Hepatocyte (in vitro differentiated cells): ENCODE measurements at regions not wholly inside any gene's neighbourhood (a gene's known extent, or its start where the extent isn't known, plus 50 kb on each side); places are given as distances from the start of the nearest gene placed in this dataset.

Experiments
- DNase-seq: peaks from one replicate; pipeline ENCODE4 v3.0.0-alpha.2; 2016; ENCODE audit warnings: low spot score
- H2AFZ ChIP-seq: fragments of 200-600 bp; sonication (generic); 2 replicates; pipeline ENCODE4 v1.6.0; 2016; ENCODE audit warnings: antibody characterized with exemption, mild to moderate bottlenecking
- H3K27ac ChIP-seq: fragments of 200-600 bp; sonication (generic); 2 replicates; pipeline ENCODE4 v1.5.1; 2016; ENCODE audit warnings: mild to moderate bottlenecking
- H3K27me3 ChIP-seq: fragments of 200-600 bp; sonication (generic); 2 replicates; pipeline ENCODE4 v1.6.1; 2016
- H3K36me3 ChIP-seq: fragments of 200-600 bp; sonication (generic); replicated peaks from 2 replicates; pipeline ENCODE4 v1.5.1; 2016; ENCODE audit warnings: low read depth; ENCODE audit not compliant: insufficient read depth
- H3K4me1 ChIP-seq: fragments of 200-600 bp; sonication (generic); 2 replicates; pipeline ENCODE4 v1.5.1; 2016; ENCODE audit warnings: mild to moderate bottlenecking, moderate library complexity; ENCODE audit not compliant: insufficient read depth
- H3K4me2 ChIP-seq: fragments of 200-600 bp; sonication (generic); 2 replicates; pipeline ENCODE4 v1.6.0; 2016
- H3K4me3 ChIP-seq: fragments of 200-600 bp; sonication (generic); 2 replicates; pipeline ENCODE4 v1.5.1; 2016; ENCODE audit warnings: mild to moderate bottlenecking
- H3K79me2 ChIP-seq: fragments of 200-600 bp; sonication (generic); 2 replicates; pipeline ENCODE4 v1.6.0; 2017; ENCODE audit warnings: mild to moderate bottlenecking
- H3K9me2 ChIP-seq: fragments of 200-600 bp; sonication (generic); replicated peaks from 2 replicates; pipeline ENCODE4 v1.6.0; 2017; ENCODE audit warnings: mild to moderate bottlenecking; ENCODE audit not compliant: insufficient read depth
- H3K9me3 ChIP-seq: fragments of 200-600 bp; sonication (generic); 2 replicates; pipeline ENCODE4 v1.5.1; 2016; ENCODE audit warnings: low read depth, mild to moderate bottlenecking
- H4K20me1 ChIP-seq: fragments of 200-600 bp; sonication (generic); 2 replicates; pipeline ENCODE4 v1.6.0; 2016; ENCODE audit warnings: mild to moderate bottlenecking; ENCODE audit not compliant: insufficient read depth, poor library complexity, severe bottlenecking
- CTCF ChIP-seq: fragments of 200-600 bp; sonication (generic); IDR thresholded peaks from 2 replicates; pipeline ENCODE4 v1.5.1; 2016; ENCODE audit warnings: antibody characterized with exemption, mild to moderate bottlenecking; ENCODE audit not compliant: poor library complexity
- EZH2 ChIP-seq: fragments of 200-600 bp; sonication (generic); IDR thresholded peaks from 2 replicates; pipeline ENCODE4 v1.6.1; 2016; ENCODE audit warnings: antibody characterized with exemption, mild to moderate bottlenecking, borderline replicate concordance
- EZH2phosphoT487 ChIP-seq: fragments of 200-600 bp; sonication (generic); IDR thresholded peaks from one replicate; pipeline ENCODE4 v1.6.1; 2018; ENCODE audit warnings: antibody characterized with exemption, mild to moderate bottlenecking, low read depth, moderate library complexity; ENCODE audit not compliant: unreplicated experiment, severe bottlenecking
- WGBS: methylation state at CpG from one replicate; pipeline ENCODE4 v1.1.6; 2016; ENCODE audit warnings: low lambda C conversion rate; ENCODE audit errors: missing lambda C conversion rate; 5-methylcytosine and 5-hydroxymethylcytosine counted together

- H4K20me1 ChIP-seq = no peaks in the 10 kb centered on the region
- no peak overlapping the region for H3K27ac ChIP-seq
- H3K79me2 ChIP-seq = no peaks in the 10 kb centered on the region
- H3K4me3 ChIP-seq = no peak overlapping the region
- no peak overlapping the region for H3K4me2 ChIP-seq
- no peak for TF ChIP-seq EZH2
- no peak for TF ChIP-seq EZH2phosphoT487
- no peak for TF ChIP-seq CTCF
- H3K9me3 ChIP-seq = no peaks in the 10 kb centered on the region
- 53% methylated on average over 2 of the region's 2 CpGs for WGBS
- no peaks in the 10 kb centered on the region for H3K36me3 ChIP-seq
- no peaks in the 10 kb centered on the region for H3K4me1 ChIP-seq
- no peaks in the 10 kb centered on the region for H3K27me3 ChIP-seq
- no peak overlapping the region for H2AFZ ChIP-seq
- DNase-seq = no peak
- no peaks in the 10 kb centered on the region for H3K9me2 ChIP-seq
Measured at GRCh38 chr11:25658916-25659315, 673.0 kb upstream of the ANO3 start.

GRCh38 chr11:25659706-25660105 lies 672.2 kb upstream of the ANO3 start:
- 67% methylated on average over 3 of the region's 3 CpGs for WGBS
- no peaks in the 10 kb centered on the region for H3K4me1 ChIP-seq
- H3K36me3 ChIP-seq = no peaks in the 10 kb centered on the region
- no peak overlapping the region for H2AFZ ChIP-seq
- no peaks in the 10 kb centered on the region for H3K9me3 ChIP-seq
- DNase-seq = no peak
- no peak overlapping the region for H3K27ac ChIP-seq
- H3K4me3 ChIP-seq = no peak overlapping the region
- H3K79me2 ChIP-seq = no peaks in the 10 kb centered on the region
- no peaks in the 10 kb centered on the region for H4K20me1 ChIP-seq
- TF ChIP-seq CTCF = no peak
- TF ChIP-seq EZH2 = no peak
- TF ChIP-seq EZH2phosphoT487 = no peak
- no peak overlapping the region for H3K4me2 ChIP-seq
- H3K9me2 ChIP-seq = no peaks in the 10 kb centered on the region
- H3K27me3 ChIP-seq = no peaks in the 10 kb centered on the region

GRCh38 chr11:25667871-25668270 lies 664.1 kb upstream of the ANO3 start:
- Histone ChIP-seq H3K27me3 (no peaks in the 10 kb centered on the region), H3K4me1 (no peaks in the 10 kb centered on the region), H2AFZ (no peak overlapping the region), H3K79me2 (no peaks in the 10 kb centered on the region), H4K20me1 (no peaks in the 10 kb centered on the region), H3K4me2 (no peak overlapping the region), H3K36me3 (no peaks in the 10 kb centered on the region), H3K9me3 (no peaks in the 10 kb centered on the region), H3K27ac (no peak overlapping the region), H3K9me2 (no peaks in the 10 kb centered on the region), H3K4me3 (no peak overlapping the region)
- WGBS = 94% methylated on average over 1 of the region's 1 CpG
- DNase-seq = no peak
- no peak for TF ChIP-seq CTCF
- TF ChIP-seq EZH2phosphoT487 = no peak
- TF ChIP-seq EZH2 = no peak

- no peaks in the 10 kb centered on the region for H3K4me1 ChIP-seq
- H3K9me3 ChIP-seq = no peaks in the 10 kb centered on the region
- no peak for DNase-seq
- no peaks in the 10 kb centered on the region for H3K9me2 ChIP-seq
- no peaks in the 10 kb centered on the region for H3K27me3 ChIP-seq
- H3K36me3 ChIP-seq = no peaks in the 10 kb centered on the region
- TF ChIP-seq EZH2 = no peak
- no peak for TF ChIP-seq CTCF
- TF ChIP-seq EZH2phosphoT487 = no peak
- H3K79me2 ChIP-seq = no peaks in the 10 kb centered on the region
- H2AFZ ChIP-seq = no peak overlapping the region
- H4K20me1 ChIP-seq = no peaks in the 10 kb centered on the region
- WGBS = 84% methylated on average over 8 of the region's 8 CpGs
- H3K4me3 ChIP-seq = no peak overlapping the region
- H3K27ac ChIP-seq = no peak overlapping the region
- no peak overlapping the region for H3K4me2 ChIP-seq
Measured at GRCh38 chr11:25691959-25692358, 640.0 kb upstream of the ANO3 start.
